ENCODE measurements at regions not wholly inside any gene's neighbourhood (a gene's known extent, or its start where the extent isn't known, plus 50 kb on each side); places are given as distances from the start of the nearest gene placed in this dataset.
"Not testable (repeated sequence)": the region's sequence is repeated elsewhere in the genome, so short reads cannot be mapped to it uniquely, and the experiment has no call there.

DNA sequence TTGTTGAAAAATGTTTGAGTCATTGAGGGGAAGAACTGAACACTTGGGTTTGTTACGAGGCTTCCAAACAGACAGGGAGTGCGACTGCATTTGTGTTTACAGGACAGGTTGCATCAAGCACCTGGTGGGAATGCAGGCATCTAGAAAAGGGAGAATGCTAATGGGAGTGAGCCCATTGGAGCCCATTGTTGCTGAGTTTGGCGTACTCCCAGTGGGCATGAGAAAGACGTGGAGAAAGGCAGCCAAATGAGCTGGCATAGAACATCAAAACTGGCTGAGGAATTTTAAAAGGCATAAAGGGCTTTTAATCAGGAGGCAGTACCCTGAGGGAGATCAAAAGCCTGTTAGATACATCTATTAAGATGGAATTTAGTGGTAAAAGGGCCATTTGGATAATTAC, 171.6 kb upstream of the NPSR1 start:
- no peak for DNase-seq (ENCODE audit: low read depth)

DNA sequence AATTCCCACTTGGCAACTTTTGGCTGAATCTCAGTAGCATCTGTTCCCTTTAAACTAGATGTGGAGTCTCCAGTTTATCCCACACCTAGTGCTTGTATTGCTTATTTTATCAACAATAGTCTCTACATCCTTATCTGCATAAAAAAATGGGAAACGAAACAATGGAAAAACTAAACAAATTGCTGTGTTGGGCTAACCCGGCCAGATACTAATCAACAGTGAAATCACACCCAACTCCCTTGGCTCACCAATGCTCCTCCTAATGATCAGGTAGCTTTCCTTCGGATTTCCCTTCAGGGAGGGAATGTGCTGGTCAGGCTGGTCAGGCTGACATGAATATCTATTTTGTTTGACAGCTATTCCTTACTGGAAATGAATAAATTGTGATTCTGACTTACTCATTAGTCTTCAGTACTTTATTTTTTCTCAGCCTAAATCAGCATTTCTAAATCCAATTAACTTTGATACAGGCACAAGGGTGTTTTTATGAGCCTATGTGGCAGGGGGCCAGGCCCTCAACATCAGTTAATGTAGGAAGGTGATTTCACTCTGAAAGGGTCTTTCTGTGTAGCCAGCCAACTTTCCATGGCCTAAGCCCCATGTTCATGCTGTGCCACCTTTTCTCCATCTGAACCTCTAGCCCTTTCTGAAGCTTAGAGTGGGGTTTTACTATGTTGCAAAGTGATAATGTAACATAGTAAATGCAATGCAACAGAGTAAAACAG, 170.5 kb upstream of the NPSR1 start:
- no peak for DNase-seq (ENCODE audit: low read depth)

- no peak for DNase-seq (ENCODE audit: low read depth)
Measured at GRCh38 chr7:34488766-34489165, 169.3 kb upstream of the NPSR1 start.

DNA sequence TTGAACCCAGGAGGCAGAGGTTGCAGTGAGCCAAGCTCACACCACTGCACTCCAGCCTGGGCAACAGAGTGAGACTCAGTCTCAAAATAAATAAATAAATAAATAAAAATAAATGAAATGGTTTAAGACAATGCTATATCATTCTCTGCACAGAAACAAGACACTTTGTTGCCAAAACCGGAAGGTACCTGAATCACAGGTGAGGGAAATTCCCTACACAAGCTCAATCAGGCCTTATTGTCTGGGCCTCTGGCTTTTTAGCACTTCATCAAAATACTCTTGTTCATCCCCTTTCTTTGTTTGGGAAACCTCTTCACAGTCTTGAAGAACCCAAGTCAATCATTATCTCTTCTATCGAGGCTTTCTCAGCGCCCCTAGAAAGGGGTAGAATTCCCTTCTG, 166.1 kb upstream of the NPSR1 start:
- no peak for DNase-seq (ENCODE audit: low read depth)

GRCh38 chr7:34493752-34494151, 164.3 kb upstream of the NPSR1 start:
- no peak for DNase-seq (ENCODE audit: low read depth)

GRCh38 chr7:34497153-34497777, 160.8 kb upstream of the NPSR1 start:
- DNase-seq (ENCODE audit: low read depth) = no peak

DNA sequence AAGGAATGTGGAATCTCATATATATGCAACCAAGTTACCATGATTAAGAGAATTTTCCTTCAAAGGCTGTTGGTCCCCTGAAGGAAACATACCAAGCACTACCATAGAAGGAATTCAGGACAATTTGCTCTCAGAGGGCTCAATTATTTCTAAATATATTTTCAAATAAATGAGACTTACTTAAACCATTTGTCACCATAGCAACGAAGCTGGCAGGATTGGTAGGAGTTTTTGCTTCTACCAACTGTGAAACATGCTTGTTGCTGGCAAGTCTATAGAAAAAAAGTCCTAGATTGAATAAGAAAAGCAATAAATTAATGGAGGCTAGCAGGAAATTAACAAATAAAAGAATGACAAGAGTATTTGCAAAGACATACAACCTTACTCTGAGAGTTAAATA, 156.9 kb upstream of the NPSR1 start:
- no peak for DNase-seq (ENCODE audit: low read depth)

GRCh38 chr7:34507191-34507590, 150.8 kb upstream of the NPSR1 start:
- no peak for DNase-seq (ENCODE audit: low read depth)

DNA sequence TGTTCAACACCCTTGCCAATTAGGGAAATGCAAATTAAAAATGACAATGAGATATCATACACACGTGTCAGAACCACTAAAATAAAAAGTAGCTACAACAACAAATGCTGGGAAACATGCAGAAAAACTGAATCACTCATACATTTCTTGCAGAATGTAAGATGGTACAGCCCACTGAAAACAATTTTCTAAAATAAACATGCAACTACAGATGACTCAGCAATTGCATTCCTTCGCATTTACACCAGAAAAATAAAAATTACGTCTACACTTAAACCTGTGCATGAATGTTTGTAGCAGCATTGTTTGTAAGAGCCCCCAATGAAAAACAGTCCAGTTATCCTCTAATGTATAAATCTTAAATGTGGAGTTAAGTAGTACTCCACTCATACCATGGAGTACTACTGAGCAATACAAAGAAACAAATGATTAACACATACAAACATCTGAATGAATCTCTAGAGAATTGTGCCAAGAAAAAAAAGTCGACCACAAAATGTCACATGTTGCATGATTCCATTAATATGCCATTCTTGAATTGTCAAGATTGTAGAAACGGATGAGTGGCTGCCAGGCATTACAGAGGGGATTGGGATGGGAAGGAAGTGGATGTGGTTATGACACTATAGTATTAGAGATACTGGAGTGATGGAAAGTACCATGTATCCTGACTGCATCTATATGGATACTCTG, 134.6 kb upstream of the NPSR1 start:
- DNase-seq (ENCODE audit: low read depth) = no peak

- no peak for DNase-seq (ENCODE audit: low read depth)
Measured at GRCh38 chr7:34530259-34530658, 127.8 kb upstream of the NPSR1 start.

- DNase-seq (ENCODE audit: low read depth) = no peak
Measured at GRCh38 chr7:34539003-34539402, 119.0 kb upstream of the NPSR1 start.

DNA sequence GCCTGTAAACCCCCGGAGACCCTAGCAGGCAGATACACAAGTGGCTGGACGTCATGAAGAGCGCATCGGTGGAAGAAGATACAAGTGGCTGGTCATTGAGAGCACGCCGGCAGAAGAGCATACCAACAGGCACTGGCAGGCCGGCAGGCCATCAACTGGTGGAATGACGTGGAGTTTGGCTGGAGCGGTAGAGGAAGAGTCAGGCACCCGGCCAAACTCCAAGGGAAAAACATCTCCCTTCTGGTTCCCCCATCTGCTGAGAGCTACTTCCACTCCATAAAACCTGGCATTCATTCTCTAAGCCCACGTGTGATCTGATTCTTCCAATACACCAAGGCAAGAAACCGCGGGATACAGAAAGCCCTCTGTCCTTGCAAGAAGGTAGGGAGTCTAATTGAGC, 113.4 kb upstream of the NPSR1 start:
- DNase-seq (ENCODE audit: low read depth) = no peak

- DNase-seq (ENCODE audit: low read depth) = no peak
Measured at GRCh38 chr7:34550996-34551395, 107.0 kb upstream of the NPSR1 start.

DNA sequence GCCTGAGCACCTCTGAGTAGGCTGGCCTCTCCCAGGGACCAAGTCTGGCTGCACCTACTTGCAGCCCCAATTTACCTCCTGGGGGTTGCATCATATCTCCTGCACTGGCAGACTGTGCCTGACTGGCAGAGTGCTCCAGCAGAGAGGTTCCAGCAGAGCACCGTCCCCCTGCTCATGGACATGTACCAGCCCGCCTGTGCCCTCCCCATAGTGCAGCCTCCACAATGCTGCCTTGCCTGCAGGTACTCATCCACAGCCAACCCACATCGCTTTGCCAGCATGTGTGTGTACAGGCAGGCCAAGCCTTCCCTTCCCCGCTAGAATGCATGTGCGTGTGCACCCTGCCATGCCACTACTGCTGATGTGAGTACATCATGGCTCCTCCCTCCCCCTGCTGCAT, 105.5 kb upstream of the NPSR1 start:
- no peak for DNase-seq (ENCODE audit: low read depth)

- no peak for DNase-seq (ENCODE audit: low read depth)
Measured at GRCh38 chr7:34558022-34558421, 100.0 kb upstream of the NPSR1 start.

- DNase-seq (ENCODE audit: low read depth) = no peak
Measured at GRCh38 chr7:34564091-34564490, 93.9 kb upstream of the NPSR1 start.

DNA sequence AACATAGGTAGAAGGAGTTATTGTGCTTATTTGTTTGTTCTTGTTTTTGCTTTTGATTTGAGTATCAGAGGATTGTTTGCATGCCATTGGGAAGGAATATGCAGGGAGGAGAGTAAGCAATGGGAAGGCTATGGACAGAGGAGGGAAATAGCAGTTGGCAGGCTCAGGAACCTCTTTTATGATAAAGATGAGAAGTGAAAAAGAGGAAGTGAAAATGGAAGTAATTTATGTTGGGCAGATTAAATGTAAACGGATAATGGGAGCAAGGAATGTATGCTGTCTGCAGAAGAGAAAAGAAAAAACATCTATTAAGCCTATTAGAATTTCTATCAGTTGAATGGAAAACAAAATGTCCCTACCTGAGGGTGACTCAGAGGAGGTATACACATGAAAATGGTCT, 90.1 kb upstream of the NPSR1 start:
- DNase-seq (ENCODE audit: low read depth) = no peak

DNA sequence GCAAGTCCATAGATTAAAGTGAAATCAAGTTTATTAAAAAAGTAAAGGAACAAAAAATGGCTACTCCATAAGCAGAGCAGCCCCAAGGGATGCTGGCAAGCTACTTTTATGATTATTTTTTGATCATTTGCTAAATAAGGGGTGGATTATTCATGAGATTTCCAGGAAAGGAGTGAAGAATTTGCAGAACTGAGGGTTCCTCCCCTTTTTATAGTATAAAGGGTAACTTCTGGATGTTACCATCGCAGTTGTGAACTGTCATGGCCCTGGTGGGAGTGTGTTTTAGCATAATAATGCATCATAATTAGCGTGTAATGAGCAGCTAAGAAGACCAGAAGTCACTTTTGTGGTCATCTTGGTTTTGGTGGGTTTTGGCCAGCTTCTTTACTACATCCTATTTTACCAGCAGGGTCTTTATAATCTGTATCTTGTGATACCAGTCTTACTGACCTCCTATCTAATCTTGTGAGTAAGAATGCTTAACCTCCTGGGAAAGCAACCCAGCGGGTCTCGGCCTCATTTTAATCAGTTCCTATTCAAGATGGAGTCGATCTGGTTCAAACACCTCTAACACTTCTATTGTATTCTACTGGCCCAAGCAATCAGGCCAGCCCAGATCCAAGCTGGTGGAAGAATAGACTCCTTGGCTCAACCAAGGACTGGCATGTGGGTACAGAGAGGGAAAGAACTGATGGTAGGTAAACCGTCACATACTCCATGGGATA, 87.9 kb upstream of the NPSR1 start:
- no peak for DNase-seq (ENCODE audit: low read depth)

GRCh38 chr7:34575006-34575405, 83.0 kb upstream of the NPSR1 start:
- no peak for DNase-seq (ENCODE audit: low read depth)

- DNase-seq (ENCODE audit: low read depth) = not testable (repeated sequence)
Measured at GRCh38 chr7:34577934-34578333, 80.1 kb upstream of the NPSR1 start.

GRCh38 chr7:34581698-34582097, 76.3 kb upstream of the NPSR1 start:
- not testable (repeated sequence) for DNase-seq (ENCODE audit: low read depth)

- DNase-seq (ENCODE audit: low read depth) = no peak
Measured at GRCh38 chr7:34584526-34584925, 73.5 kb upstream of the NPSR1 start.
